ENCODE measurements at regions not wholly inside any gene's neighbourhood (a gene's known extent, or its start where the extent isn't known, plus 50 kb on each side); places are given as distances from the start of the nearest gene placed in this dataset.
A peak's percentile ranks its signal among the peaks of the same experiment; 100 is the strongest.

GRCh38 chr18:37668971-37669747 lies 103.6 kb upstream of the CELF4 start:
- Histone ChIP-seq H3K27ac (ENCODE audit: low read depth in 2 of 2, low read length in 2 of 2) (no peak overlapping the region), H3K9me3 (ENCODE audit: control insufficient read depth in 2 of 3, insufficient read depth in 1 of 3, low read length in 3 of 3) (no peaks in the 10 kb centered on the region), H3K4me3 (ENCODE audit: low read length in 3 of 3) (no peak overlapping the region), H3K9ac (ENCODE audit: low read length in 3 of 3) (no peak overlapping the region), H3K4me1 (ENCODE audit: control insufficient read depth in 2 of 3, insufficient read depth in 2 of 3, low read depth in 1 of 3, low read length in 3 of 3) (no peaks in the 10 kb centered on the region), H3K27me3 (ENCODE audit: control insufficient read depth, insufficient read depth, low read length) (no peaks in the 10 kb centered on the region), H3K36me3 (ENCODE audit: control insufficient read depth in 2 of 3, insufficient read depth in 3 of 3, low read length in 3 of 3) (no peaks in the 10 kb centered on the region)
- intact Hi-C loops (cut with DNase I): no loop called here
- DNase-seq (peak in 4 of 5 donors; percentile 39 to 75 (median 48)), FAIRE-seq (no peak)
- no peak for TF ChIP-seq CTCF (IDR thresholded peaks at IDR 0.05; ENCODE audit: borderline replicate concordance, extremely low read depth, insufficient read depth)

DNA sequence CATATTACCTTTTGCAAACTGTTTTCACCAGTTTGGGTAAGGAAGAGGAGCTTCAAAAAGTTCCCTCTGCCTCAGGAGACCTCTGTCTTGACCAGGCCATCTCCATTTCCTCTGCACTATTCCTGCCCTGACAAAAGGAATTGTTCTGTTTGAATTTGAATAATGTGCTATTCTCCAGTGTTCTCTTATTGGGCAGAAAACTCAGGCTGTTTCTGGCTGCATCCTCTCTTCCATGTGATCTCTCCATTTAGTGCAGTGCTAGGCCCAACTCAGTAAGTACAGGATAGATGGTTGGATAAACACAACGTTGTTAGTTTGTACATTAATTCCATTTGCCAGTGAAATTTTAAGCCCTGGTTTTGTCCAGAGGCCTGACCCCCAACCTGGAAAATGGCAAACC lies 102.2 kb upstream of the CELF4 start:
- no peak overlapping the region for H3K4me3 ChIP-seq (ENCODE audit: low read length in 3 of 3)
- H3K27me3 ChIP-seq (ENCODE audit: control insufficient read depth, insufficient read depth, low read length): no peaks in the 10 kb centered on the region
- H3K4me1 ChIP-seq (ENCODE audit: control insufficient read depth in 2 of 3, insufficient read depth in 2 of 3, low read depth in 1 of 3, low read length in 3 of 3): no peaks in the 10 kb centered on the region
- DNase-seq (peak in 1 of 5 donors; percentile 22), FAIRE-seq (no peak)
- no peaks in the 10 kb centered on the region for H3K9me3 ChIP-seq (ENCODE audit: control insufficient read depth in 2 of 3, insufficient read depth in 1 of 3, low read length in 3 of 3)
- H3K9ac ChIP-seq (ENCODE audit: low read length in 3 of 3): no peak overlapping the region
- TF ChIP-seq CTCF (IDR thresholded peaks at IDR 0.05; ENCODE audit: borderline replicate concordance, extremely low read depth, insufficient read depth): no peak
- no peaks in the 10 kb centered on the region for H3K36me3 ChIP-seq (ENCODE audit: control insufficient read depth in 2 of 3, insufficient read depth in 3 of 3, low read length in 3 of 3)
- intact Hi-C loops (cut with DNase I): no loop called here
- no peak overlapping the region for H3K27ac ChIP-seq (ENCODE audit: low read depth in 2 of 2, low read length in 2 of 2)

DNA sequence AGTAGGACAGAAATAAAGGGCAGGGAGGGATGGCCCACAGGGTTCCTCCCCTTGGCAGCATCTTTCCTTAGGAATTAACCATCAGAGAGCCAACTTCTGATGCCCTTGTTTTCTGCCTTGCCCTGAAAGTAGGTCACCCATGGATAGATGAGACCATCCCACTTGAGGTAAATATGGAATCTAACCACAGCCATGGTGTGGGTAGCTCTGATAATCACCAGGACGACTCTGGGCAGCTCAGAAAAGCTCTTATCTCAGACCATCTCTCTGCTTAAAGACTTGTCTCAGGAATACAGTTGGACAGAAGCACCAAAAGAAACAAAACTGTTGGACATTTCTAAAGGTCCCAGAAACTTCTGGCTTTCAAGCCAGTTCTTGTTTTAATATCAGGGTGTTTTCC lies 101.4 kb upstream of the CELF4 start:
- H3K9me3 ChIP-seq (ENCODE audit: control insufficient read depth in 2 of 3, insufficient read depth in 1 of 3, low read length in 3 of 3): no peaks in the 10 kb centered on the region
- no peaks in the 10 kb centered on the region for H3K36me3 ChIP-seq (ENCODE audit: control insufficient read depth in 2 of 3, insufficient read depth in 3 of 3, low read length in 3 of 3)
- DNase-seq (no peak), FAIRE-seq (no peak)
- intact Hi-C loops (cut with DNase I): no loop called here
- H3K27ac ChIP-seq (ENCODE audit: low read depth in 2 of 2, low read length in 2 of 2): no peak overlapping the region
- no peaks in the 10 kb centered on the region for H3K27me3 ChIP-seq (ENCODE audit: control insufficient read depth, insufficient read depth, low read length)
- no peaks in the 10 kb centered on the region for H3K4me1 ChIP-seq (ENCODE audit: control insufficient read depth in 2 of 3, insufficient read depth in 2 of 3, low read depth in 1 of 3, low read length in 3 of 3)
- no peak for TF ChIP-seq CTCF (IDR thresholded peaks at IDR 0.05; ENCODE audit: borderline replicate concordance, extremely low read depth, insufficient read depth)
- H3K9ac ChIP-seq (ENCODE audit: low read length in 3 of 3): no peak overlapping the region
- no peak overlapping the region for H3K4me3 ChIP-seq (ENCODE audit: low read length in 3 of 3)
